ENCODE measurements at regions not wholly inside any gene's neighbourhood (a gene's known extent, or its start where the extent isn't known, plus 50 kb on each side); places are given as distances from the start of the nearest gene placed in this dataset.

DNA sequence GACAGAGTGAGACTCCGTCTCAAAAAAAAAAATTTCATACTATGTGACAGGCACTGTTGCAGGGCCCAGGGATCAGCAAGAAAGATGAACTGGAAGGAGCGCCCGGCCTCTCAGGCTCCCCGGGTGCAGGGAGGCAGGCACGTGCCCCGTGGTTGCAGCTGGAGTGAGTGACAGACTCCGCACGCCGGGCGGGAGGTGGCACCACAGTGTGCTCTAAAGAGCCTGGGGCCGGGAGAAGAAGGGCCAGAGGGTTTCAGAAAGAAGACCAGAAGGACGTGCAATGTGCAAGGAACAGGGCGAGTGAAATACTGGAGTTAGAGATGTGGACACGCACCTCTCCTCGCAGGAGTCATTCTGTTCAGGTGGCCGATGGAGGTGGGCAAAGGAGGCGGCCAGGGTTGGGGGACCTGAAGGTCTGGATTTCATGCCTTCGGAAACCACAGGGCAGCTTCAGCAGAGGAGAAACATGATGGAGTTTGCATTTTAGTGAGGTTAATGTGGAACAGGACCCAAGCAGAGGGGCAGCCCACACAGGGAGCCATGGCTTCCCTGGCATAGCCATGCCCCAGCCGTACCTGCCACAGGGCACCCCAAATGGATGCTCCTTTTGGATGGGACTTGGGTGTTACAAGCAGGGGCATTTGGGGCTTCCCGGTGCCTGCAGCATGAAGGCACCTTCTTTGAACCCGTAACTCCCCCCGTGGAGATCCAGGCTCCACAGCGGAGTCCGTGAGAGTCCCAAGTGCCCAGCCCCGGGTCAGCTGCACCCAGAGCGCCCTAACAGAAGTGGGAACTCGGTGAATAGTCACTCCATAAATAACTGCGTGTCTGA is 226.2 kb downstream of the ERMARD start:
- CTCF ChIA-PET, result no interaction called here
- H3K9me3 ChIP-seq (ENCODE audit: low read depth, low read length, poor library complexity, severe bottlenecking), result no peaks in the 10 kb centered on the region
- no peaks in the 10 kb centered on the region for H3K27me3 ChIP-seq (replicated peaks; ENCODE audit: insufficient read depth, low read depth, low read length, poor library complexity)
- H3K4me3 ChIP-seq (ENCODE audit: low read depth, low read length, poor library complexity, severe bottlenecking), result no peak overlapping the region
- TF ChIP-seq, protein P1, sequence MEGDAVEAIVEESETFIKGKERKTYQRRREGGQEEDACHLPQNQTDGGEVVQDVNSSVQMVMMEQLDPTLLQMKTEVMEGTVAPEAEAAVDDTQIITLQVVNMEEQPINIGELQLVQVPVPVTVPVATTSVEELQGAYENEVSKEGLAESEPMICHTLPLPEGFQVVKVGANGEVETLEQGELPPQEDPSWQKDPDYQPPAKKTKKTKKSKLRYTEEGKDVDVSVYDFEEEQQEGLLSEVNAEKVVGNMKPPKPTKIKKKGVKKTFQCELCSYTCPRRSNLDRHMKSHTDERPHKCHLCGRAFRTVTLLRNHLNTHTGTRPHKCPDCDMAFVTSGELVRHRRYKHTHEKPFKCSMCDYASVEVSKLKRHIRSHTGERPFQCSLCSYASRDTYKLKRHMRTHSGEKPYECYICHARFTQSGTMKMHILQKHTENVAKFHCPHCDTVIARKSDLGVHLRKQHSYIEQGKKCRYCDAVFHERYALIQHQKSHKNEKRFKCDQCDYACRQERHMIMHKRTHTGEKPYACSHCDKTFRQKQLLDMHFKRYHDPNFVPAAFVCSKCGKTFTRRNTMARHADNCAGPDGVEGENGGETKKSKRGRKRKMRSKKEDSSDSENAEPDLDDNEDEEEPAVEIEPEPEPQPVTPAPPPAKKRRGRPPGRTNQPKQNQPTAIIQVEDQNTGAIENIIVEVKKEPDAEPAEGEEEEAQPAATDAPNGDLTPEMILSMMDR (conservative IDR thresholded peaks at IDR 0.05; ENCODE audit: low read depth, low read length), result no peak
- no peak for DNase-seq (ENCODE audit: low spot score)
- no peaks in the 10 kb centered on the region for H3K4me1 ChIP-seq (ENCODE audit: insufficient read depth, low read length, poor library complexity, severe bottlenecking)
- H3K27ac ChIP-seq (ENCODE audit: low read depth, low read length, poor library complexity, severe bottlenecking), result no peak overlapping the region
- intact Hi-C loops (cut with micrococcal nuclease; ENCODE audit: unreplicated experiment), result no loop called here
- H3K36me3 ChIP-seq (ENCODE audit: insufficient read depth, low read length, poor library complexity, severe bottlenecking), result no peaks in the 10 kb centered on the region
- POLR2A ChIA-PET (ENCODE audit: low non-redundant PET), result no interaction called here
- no TSS peak for BruUV-seq (replicated peaks)

- no peaks in the 10 kb centered on the region for H3K27me3 ChIP-seq (replicated peaks; ENCODE audit: insufficient read depth, low read depth, low read length, poor library complexity)
- H3K9me3 ChIP-seq (ENCODE audit: low read depth, low read length, poor library complexity, severe bottlenecking), result no peaks in the 10 kb centered on the region
- no peak for TF ChIP-seq EZH2 (IDR thresholded peaks at IDR 0.05; ENCODE audit: borderline replicate concordance, low read depth, low read length, poor library complexity, severe bottlenecking)
- TF ChIP-seq, protein P1 (conservative IDR thresholded peaks at IDR 0.05; ENCODE audit: low read depth, low read length), result no peak
- no peaks in the 10 kb centered on the region for H3K36me3 ChIP-seq (ENCODE audit: insufficient read depth, low read length, poor library complexity, severe bottlenecking)
- H3K4me1 ChIP-seq (ENCODE audit: insufficient read depth, low read length, poor library complexity, severe bottlenecking), result no peaks in the 10 kb centered on the region
- H3K27ac ChIP-seq (ENCODE audit: low read depth, low read length, poor library complexity, severe bottlenecking), result no peak overlapping the region
- POLR2A ChIA-PET (ENCODE audit: low non-redundant PET), result no interaction called here
- intact Hi-C loops (cut with micrococcal nuclease; ENCODE audit: unreplicated experiment), result no loop called here
- no peak for DNase-seq (ENCODE audit: low spot score)
- no peak overlapping the region for H3K4me3 ChIP-seq (ENCODE audit: low read depth, low read length, poor library complexity, severe bottlenecking)
- CTCF ChIA-PET, result interaction anchor here (0.5 kb wide), 1 partner anchor 17 kb away, joined by 3 read pairs; no protein-coding TSS in a partner anchor
- BruUV-seq (replicated peaks), result no TSS peak
These were observed 225.1 kb downstream of the ERMARD start for GRCh38 chr6:169976301-169977081.

GRCh38 chr6:169975701-169976100 is 224.3 kb downstream of the ERMARD start:
- Histone ChIP-seq H3K27me3 (replicated peaks; ENCODE audit: insufficient read depth, low read depth, low read length, poor library complexity) (no peaks in the 10 kb centered on the region), H3K4me3 (ENCODE audit: low read depth, low read length, poor library complexity, severe bottlenecking) (no peak overlapping the region), H3K36me3 (ENCODE audit: insufficient read depth, low read length, poor library complexity, severe bottlenecking) (no peaks in the 10 kb centered on the region), H3K4me1 (ENCODE audit: insufficient read depth, low read length, poor library complexity, severe bottlenecking) (no peaks in the 10 kb centered on the region), H3K9me3 (ENCODE audit: low read depth, low read length, poor library complexity, severe bottlenecking) (no peaks in the 10 kb centered on the region), H3K27ac (ENCODE audit: low read depth, low read length, poor library complexity, severe bottlenecking) (no peak overlapping the region)
- DNase-seq (ENCODE audit: low spot score), result no peak
- BruUV-seq (replicated peaks), result no TSS peak
- intact Hi-C loops (cut with micrococcal nuclease; ENCODE audit: unreplicated experiment), result no loop called here
- TF ChIP-seq, protein P1 (conservative IDR thresholded peaks at IDR 0.05; ENCODE audit: low read depth, low read length), result no peak
- TF ChIP-seq EZH2 (IDR thresholded peaks at IDR 0.05; ENCODE audit: borderline replicate concordance, low read depth, low read length, poor library complexity, severe bottlenecking), result no peak
- CTCF ChIA-PET, result interaction anchor here (0.5 kb wide), 1 partner anchor 16 kb away, joined by 3 read pairs; no protein-coding TSS in a partner anchor
- POLR2A ChIA-PET (ENCODE audit: low non-redundant PET), result no interaction called here
